GM21515 (cell line): ENCODE measurements at regions not wholly inside any gene's neighbourhood (a gene's known extent, or its start where the extent isn't known, plus 50 kb on each side); places are given as distances from the start of the nearest gene placed in this dataset.
"Not testable (repeated sequence)": the region's sequence is repeated elsewhere in the genome, so short reads cannot be mapped to it uniquely, and the experiment has no call there.

Experiments
- ATAC-seq: cut with Tn5 transposase; IDR thresholded peaks from one replicate; pipeline ENCODE4 v1.9.1; 2021; ENCODE audit not compliant: unreplicated experiment

- ATAC-seq = no peak
Measured at GRCh38 chr9:104980039-104980654, 52.2 kb upstream of the ABCA1 start.

- no peak for ATAC-seq
Measured at GRCh38 chr9:104981543-104982129, 53.7 kb upstream of the ABCA1 start.

DNA sequence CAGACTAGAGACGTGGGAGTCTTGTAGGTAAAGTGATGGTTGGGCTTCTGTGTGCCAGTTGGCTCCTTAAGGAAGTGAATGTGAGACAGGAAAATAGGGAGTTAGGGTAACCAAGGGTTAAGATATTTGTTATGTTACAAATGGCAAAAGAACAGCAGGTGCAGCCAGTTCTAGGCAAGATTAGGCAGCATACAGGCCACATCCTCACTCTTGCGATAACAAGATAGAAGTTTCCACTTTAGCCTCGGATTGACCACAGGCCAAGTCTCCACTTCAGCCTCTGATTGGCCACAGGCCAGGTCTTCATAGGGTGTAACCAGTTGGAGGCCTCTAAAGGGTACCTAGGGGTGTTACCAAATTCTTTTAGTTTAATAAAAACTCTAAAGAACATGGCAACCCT lies 54.6 kb upstream of the ABCA1 start:
- no peak for ATAC-seq

DNA sequence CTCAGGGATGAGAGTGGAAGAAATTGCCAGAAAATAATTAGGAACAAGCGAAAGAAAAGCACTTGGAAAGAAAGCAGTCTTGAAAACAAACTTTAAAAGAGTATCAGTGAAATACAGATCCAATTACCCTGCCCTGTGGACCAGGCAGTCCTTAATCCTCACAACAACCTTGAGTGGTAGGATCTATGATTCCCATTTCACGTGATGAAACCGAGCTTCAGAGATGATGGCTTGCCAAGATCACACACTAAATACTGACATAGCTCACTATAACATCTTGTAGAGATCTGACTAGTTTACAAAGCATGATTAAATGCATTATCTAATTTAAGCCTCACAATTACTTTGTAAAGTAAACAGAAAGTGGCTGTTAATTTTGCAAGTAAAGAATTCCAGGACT lies 55.5 kb upstream of the ABCA1 start:
- no peak for ATAC-seq

DNA sequence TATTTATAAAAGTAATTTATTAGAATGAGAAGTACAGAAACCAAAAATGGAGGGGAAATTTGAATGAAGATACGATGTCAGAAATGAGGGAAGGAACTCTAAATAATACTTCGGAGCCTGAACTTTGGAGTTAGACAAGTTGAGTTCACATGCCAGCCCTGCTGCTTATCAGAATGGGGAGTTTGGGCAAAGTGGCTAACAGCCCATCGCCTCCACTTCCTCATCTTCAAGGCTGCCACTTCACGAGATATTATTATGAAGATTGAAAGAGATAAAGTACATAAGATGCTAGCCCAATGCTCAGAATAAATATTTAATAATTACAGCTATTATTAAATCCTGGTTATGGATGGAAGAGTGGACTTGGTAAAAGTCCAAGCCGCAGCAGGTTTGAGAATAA lies 56.2 kb upstream of the ABCA1 start:
- ATAC-seq = no peak

DNA sequence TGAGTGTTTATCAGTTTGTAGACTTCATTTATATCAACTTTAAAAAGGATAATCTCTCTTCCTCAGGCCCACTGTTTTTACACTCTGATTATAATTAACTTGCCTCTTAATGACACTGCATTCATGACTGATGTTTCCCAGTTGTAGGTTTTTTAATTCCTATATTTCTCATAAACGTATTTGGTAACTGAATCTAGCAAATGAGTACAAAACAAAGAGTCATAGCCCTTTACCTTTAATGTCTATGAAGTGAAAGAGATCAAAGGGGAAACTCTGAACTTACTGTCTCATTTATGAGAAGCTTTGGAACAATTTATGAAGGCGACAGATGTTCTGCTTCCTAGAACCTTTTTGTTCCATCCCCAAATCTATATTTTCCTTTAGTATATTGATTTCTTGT lies 56.6 kb upstream of the ABCA1 start:
- ATAC-seq = no peak

- no peak for ATAC-seq
Measured at GRCh38 chr9:104984948-104985347, 57.0 kb upstream of the ABCA1 start.

- ATAC-seq = no peak
Measured at GRCh38 chr9:104986096-104986495, 58.1 kb upstream of the ABCA1 start.

DNA sequence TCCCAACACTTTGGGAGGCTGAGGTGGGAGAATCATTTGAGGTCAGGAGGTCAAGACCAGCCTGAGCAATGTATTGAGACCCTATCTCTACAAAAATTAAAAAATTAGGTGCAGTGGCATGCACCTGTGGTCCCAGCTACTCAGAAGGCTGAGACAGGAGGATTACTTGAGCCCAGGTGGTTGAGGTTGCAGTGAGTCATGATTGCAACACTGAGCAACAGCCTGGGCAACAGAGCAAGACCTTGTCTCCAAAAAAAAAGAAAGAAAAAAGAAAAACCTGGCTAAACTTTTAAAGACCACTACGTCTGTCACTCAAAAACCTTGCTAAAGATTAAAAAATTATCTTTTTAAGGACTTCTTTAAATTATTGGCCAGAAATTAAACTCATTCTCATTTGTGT lies 59.8 kb upstream of the ABCA1 start:
- ATAC-seq = no peak

DNA sequence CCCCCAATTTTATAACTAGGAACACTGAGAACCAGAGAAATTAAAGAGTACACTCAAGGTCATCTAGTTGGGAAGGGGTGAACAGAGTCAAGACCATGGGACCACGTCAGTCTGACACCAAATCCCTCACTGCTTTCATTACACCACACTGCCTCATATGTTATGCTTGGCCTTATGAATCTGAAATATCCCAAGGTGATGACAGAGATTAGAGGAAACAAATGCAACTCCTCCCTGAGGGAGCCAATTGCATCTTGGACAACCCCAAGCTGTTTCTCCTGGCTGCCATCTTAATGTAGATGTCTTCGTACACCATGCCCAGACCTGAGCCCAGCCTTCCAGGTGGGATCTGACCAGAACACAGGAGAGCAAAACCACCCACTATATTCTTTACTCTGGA lies 60.6 kb upstream of the ABCA1 start:
- ATAC-seq = no peak

DNA sequence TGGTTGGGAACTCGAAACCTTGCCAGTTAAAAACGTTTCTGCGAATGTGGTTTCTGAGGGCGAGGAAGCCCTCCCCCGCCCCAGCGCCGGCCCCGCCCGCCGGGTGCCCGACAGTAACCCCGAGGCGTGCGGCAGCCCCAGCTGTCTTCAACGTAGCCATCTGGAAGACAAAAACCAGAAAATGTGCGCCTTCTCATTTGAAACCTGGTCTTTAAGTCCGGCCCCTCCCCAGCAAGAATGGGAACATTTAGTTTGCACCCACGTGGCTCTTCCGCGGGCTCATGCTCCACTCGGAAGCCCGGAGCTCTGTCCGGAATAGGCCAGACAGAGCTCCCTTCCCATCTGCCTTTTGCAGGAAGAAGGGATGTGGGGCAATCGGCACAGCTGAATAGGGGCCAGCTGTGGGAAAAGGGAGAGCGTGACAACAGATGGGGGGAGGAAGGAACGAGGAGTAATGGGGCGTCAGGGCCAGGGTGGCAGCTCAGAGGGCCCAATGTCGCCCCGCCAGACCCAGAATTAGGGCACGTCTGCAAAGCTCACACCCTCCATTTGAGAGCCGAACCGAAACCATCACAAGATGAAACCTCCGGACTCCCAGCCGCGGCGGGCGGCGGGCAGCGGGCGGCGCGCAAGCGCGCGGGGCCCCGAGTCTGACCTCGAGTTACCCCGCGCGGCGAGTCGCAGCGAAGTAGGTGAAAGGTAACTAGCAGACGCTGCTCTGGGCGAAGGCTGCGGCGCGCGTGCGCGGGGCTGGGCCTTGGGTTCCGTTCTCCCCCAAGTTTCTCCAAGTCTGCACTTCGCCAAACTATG lies 63.4 kb upstream of the ABCA1 start:
- ATAC-seq = peak; percentile 91

DNA sequence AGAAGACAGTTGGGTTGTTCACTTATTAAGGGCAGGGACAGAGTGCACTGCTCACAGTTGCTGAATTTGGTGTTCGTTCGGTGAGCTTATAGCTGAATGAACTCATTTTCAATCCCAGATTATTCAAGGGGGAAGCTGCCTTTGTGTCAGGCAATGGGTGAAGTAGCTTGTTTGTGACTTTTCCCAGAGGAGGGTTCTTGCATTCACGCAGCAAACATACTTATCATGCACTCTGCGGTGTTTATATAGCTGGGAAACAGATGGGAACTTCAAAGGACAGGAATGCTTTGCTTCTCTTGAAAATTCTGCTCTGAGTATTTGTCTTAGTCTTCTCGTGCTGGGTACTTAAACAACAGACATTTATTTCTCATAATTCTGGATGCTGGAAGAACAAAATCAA lies 64.7 kb upstream of the ABCA1 start:
- ATAC-seq = no peak

GRCh38 chr9:104993291-104993963 lies 65.5 kb upstream of the ABCA1 start:
- ATAC-seq = no peak

GRCh38 chr9:104997536-104997935 lies 69.6 kb upstream of the ABCA1 start:
- no peak for ATAC-seq

DNA sequence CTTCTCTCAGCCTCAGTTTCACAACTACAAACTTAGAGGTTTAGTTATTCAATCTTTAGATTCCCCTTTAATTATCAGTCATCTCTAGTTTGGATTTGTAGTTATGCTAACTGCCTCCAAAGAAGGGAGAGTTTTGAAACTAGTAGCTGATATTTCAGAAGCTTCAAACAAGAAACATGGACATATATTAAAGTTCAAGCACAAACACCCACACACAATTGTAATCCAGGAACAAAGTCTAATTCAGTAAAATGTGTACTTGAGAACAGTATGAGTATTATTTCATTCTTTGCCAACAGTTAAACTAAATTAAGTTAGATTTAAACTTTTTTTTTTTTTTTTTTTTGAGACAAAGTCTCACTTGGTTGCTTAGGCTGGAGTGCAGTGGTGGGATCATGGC lies 71.2 kb upstream of the ABCA1 start:
- no peak for ATAC-seq

GRCh38 chr9:105000529-105000928 lies 72.6 kb upstream of the ABCA1 start:
- not testable (repeated sequence) for ATAC-seq

GRCh38 chr9:105004466-105005090 lies 76.6 kb upstream of the ABCA1 start:
- no peak for ATAC-seq

DNA sequence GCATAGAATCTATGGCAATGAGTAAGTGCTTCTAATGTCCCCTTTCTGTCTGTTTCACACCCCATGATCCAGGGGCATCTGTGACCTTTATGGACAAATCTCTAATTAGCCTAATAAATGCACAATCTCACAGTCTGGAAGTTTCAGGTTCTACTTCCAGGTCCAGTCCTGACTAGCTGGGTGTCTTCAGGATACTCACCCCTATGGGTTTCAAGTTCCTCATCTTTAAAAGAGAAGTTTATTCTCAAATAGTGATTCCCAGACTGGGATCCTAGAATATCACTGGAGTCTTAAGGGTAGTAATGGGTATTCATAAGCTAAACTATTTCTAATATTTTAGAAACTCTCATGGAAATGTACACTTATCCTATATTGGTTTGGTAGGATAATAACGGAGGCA lies 77.2 kb upstream of the ABCA1 start:
- ATAC-seq = no peak

DNA sequence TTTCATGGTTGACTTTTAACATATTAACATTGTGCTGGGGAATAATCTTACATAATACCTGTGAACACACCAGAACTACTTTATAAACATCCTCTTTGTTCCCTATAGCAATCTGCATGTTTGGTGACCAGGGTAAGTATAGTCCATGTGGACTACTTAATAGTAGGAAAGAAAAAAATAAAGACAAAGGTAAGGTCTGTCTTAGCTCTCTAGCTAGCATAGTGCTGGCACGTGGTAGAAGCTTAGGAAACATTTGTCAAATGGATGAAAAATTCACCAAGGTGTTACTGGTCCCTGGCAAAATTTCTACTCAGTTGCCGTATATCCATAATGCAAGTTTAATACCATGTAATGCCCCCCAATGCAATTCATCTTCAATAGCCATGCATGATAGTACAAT lies 78.6 kb upstream of the ABCA1 start:
- ATAC-seq = no peak

- ATAC-seq = no peak
Measured at GRCh38 chr9:105007143-105007542, 79.2 kb upstream of the ABCA1 start.

DNA sequence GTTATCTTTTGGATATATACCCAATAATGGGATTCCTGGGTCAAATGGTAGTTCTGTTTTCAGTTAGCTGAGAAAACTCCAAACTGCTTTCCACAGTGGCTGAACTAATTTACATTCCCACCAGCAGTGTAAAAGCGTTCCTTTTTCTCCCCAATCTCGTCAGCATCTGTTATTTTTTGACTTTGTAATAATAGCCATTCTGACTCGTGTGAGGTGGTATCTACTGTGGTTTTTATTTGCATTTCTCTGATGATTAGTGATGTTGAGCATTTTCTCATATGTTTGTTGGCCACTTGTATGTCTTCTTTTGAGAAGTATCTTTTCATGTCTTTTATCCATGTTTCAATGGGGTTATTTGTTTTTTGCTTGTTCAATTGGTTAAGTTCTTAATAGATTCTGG lies 82.1 kb upstream of the ABCA1 start:
- ATAC-seq = not testable (repeated sequence)
